Rectal smooth muscle tissue (tissue), 1 donor: ENCODE measurements at regions not wholly inside any gene's neighbourhood (a gene's known extent, or its start where the extent isn't known, plus 50 kb on each side); places are given as distances from the start of the nearest gene placed in this dataset.
"Not testable (repeated sequence)": the region's sequence is repeated elsewhere in the genome, so short reads cannot be mapped to it uniquely, and the experiment has no call there.

Experiments
- H3K27ac ChIP-seq: one replicate; pipeline ENCODE4 v1.7.0; 2013; ENCODE audit warnings: low read depth, low read length, inconsistent platforms
- H3K27me3 ChIP-seq: one replicate; pipeline ENCODE4 v1.7.0; 2013; ENCODE audit warnings: low read length; ENCODE audit not compliant: control insufficient read depth, insufficient read depth
- H3K36me3 ChIP-seq: one replicate; pipeline ENCODE4 v1.7.0; 2013; ENCODE audit warnings: low read length; ENCODE audit not compliant: control insufficient read depth, insufficient read depth
- H3K4me1 ChIP-seq: one replicate; pipeline ENCODE4 v1.7.0; 2013; ENCODE audit warnings: low read length; ENCODE audit not compliant: control insufficient read depth, insufficient read depth
- H3K4me3 ChIP-seq: one replicate; pipeline ENCODE4 v1.7.0; 2013; ENCODE audit warnings: low read length
- H3K9ac ChIP-seq: one replicate; pipeline ENCODE4 v1.7.0; 2013; ENCODE audit warnings: low read length

- Histone ChIP-seq H3K9ac (no peak overlapping the region), H3K36me3 (no peaks in the 10 kb centered on the region), H3K27me3 (no peaks in the 10 kb centered on the region), H3K27ac (no peak overlapping the region), H3K4me3 (no peak overlapping the region), H3K4me1 (no peaks in the 10 kb centered on the region)
These were observed 155.2 kb upstream of the E2F7 start for GRCh38 chr12:77220586-77220985.

- no peak overlapping the region for H3K27ac ChIP-seq
- no peaks in the 10 kb centered on the region for H3K4me1 ChIP-seq
- H3K9ac ChIP-seq: no peak overlapping the region
- H3K36me3 ChIP-seq: no peaks in the 10 kb centered on the region
- H3K4me3 ChIP-seq: no peak overlapping the region
- no peaks in the 10 kb centered on the region for H3K27me3 ChIP-seq
These were observed 152.9 kb upstream of the E2F7 start for GRCh38 chr12:77218278-77218677.

GRCh38 chr12:77216136-77216535, 150.8 kb upstream of the E2F7 start:
- not testable (repeated sequence) for H3K36me3 ChIP-seq, H3K4me1 ChIP-seq, H3K27me3 ChIP-seq, H3K9ac ChIP-seq, H3K27ac ChIP-seq, H3K4me3 ChIP-seq

GRCh38 chr12:77214136-77214535, 148.8 kb upstream of the E2F7 start:
- H3K27me3 ChIP-seq: no peaks in the 10 kb centered on the region
- H3K4me3 ChIP-seq: no peak overlapping the region
- no peak overlapping the region for H3K9ac ChIP-seq
- H3K27ac ChIP-seq: no peak overlapping the region
- no peaks in the 10 kb centered on the region for H3K36me3 ChIP-seq
- H3K4me1 ChIP-seq: no peaks in the 10 kb centered on the region

GRCh38 chr12:77213319-77213718, 147.9 kb upstream of the E2F7 start:
- Histone ChIP-seq H3K27me3 (no peaks in the 10 kb centered on the region), H3K27ac (no peak overlapping the region), H3K36me3 (no peaks in the 10 kb centered on the region), H3K4me1 (no peaks in the 10 kb centered on the region), H3K9ac (no peak overlapping the region), H3K4me3 (no peak overlapping the region)

GRCh38 chr12:77210724-77211123, 145.4 kb upstream of the E2F7 start:
- Histone ChIP-seq H3K4me1 (no peaks in the 10 kb centered on the region), H3K9ac (no peak overlapping the region), H3K27ac (no peak overlapping the region), H3K4me3 (no peak overlapping the region), H3K36me3 (no peaks in the 10 kb centered on the region), H3K27me3 (no peaks in the 10 kb centered on the region)

- no peaks in the 10 kb centered on the region for H3K27me3 ChIP-seq
- no peak overlapping the region for H3K27ac ChIP-seq
- H3K36me3 ChIP-seq: no peaks in the 10 kb centered on the region
- H3K9ac ChIP-seq: no peak overlapping the region
- no peak overlapping the region for H3K4me3 ChIP-seq
- no peaks in the 10 kb centered on the region for H3K4me1 ChIP-seq
These were observed 138.7 kb upstream of the E2F7 start for GRCh38 chr12:77204083-77204482.

- H3K4me3 ChIP-seq: no peak overlapping the region
- H3K27ac ChIP-seq: no peak overlapping the region
- H3K27me3 ChIP-seq: no peaks in the 10 kb centered on the region
- H3K36me3 ChIP-seq: no peaks in the 10 kb centered on the region
- H3K4me1 ChIP-seq: no peaks in the 10 kb centered on the region
- no peak overlapping the region for H3K9ac ChIP-seq
These were observed 137.2 kb upstream of the E2F7 start for GRCh38 chr12:77202457-77203060.

- Histone ChIP-seq H3K4me1 (no peaks in the 10 kb centered on the region), H3K4me3 (no peak overlapping the region), H3K27ac (no peak overlapping the region), H3K27me3 (no peaks in the 10 kb centered on the region), H3K9ac (no peak overlapping the region), H3K36me3 (no peaks in the 10 kb centered on the region)
These were observed 124.6 kb upstream of the E2F7 start for GRCh38 chr12:77189901-77190416.

- Histone ChIP-seq H3K27me3 (no peaks in the 10 kb centered on the region), H3K27ac (no peak overlapping the region), H3K4me1 (no peaks in the 10 kb centered on the region), H3K36me3 (no peaks in the 10 kb centered on the region), H3K9ac (no peak overlapping the region), H3K4me3 (no peak overlapping the region)
These were observed 124.1 kb upstream of the E2F7 start for GRCh38 chr12:77189458-77189857.

- no peaks in the 10 kb centered on the region for H3K36me3 ChIP-seq
These were observed 114.1 kb upstream of the E2F7 start for GRCh38 chr12:77179515-77179914.

GRCh38 chr12:77167801-77168200, 102.4 kb upstream of the E2F7 start:
- H3K4me3 ChIP-seq: no peak overlapping the region
- H3K4me1 ChIP-seq: no peaks in the 10 kb centered on the region
- no peak overlapping the region for H3K9ac ChIP-seq
- H3K36me3 ChIP-seq: no peaks in the 10 kb centered on the region
- no peak overlapping the region for H3K27ac ChIP-seq
- no peaks in the 10 kb centered on the region for H3K27me3 ChIP-seq

More at GRCh38 chr12:77179515-77179914, 114.1 kb upstream of the E2F7 start:
- Histone ChIP-seq H3K9ac (no peak overlapping the region), H3K4me1 (no peaks in the 10 kb centered on the region), H3K4me3 (no peak overlapping the region), H3K27me3 (no peaks in the 10 kb centered on the region), H3K27ac (no peak overlapping the region)

- no peaks in the 10 kb centered on the region for H3K27me3 ChIP-seq
- no peaks in the 10 kb centered on the region for H3K36me3 ChIP-seq
- no peaks in the 10 kb centered on the region for H3K4me1 ChIP-seq
- no peak overlapping the region for H3K4me3 ChIP-seq
- H3K27ac ChIP-seq: no peak overlapping the region
- H3K9ac ChIP-seq: no peak overlapping the region
These were observed 101.3 kb upstream of the E2F7 start for GRCh38 chr12:77166696-77167095.
